Lower leg skin (tissue), 4 donors: ENCODE measurements at regions not wholly inside any gene's neighbourhood (a gene's known extent, or its start where the extent isn't known, plus 50 kb on each side); places are given as distances from the start of the nearest gene placed in this dataset.

ENCODE experiments used
- DNase-seq, 2 donors: peaks; one replicate each; pipeline ENCODE4 v3.0.0-alpha.2; 2019; ENCODE audit warnings: low spot score in 2 of 2
- H3K4me3 ChIP-seq: fragments of 200-600 bp; sonication (generic); 2 replicates; pipeline ENCODE4 v1.5.1; 2017; ENCODE audit warnings: mild to moderate bottlenecking, low read depth; ENCODE audit not compliant: poor library complexity, severe bottlenecking
- POLR2A ChIP-seq, 2 donors: fragments of 450-650 bp; IDR thresholded peaks; one replicate each; pipeline ENCODE4 v1.6.1; 2016 to 2017; ENCODE audit warnings: antibody characterized with exemption in 2 of 2, mild to moderate bottlenecking in 1 of 2, moderate library complexity in 1 of 2
- WGBS, 2 donors: methylation state at CpG; one replicate each; pipeline ENCODE4 v1.1.5; 2018; 5-methylcytosine and 5-hydroxymethylcytosine counted together
- intact Hi-C: fragments of 100-400 bp; cut with DNase I; formaldehyde crosslinking; loops from one replicate; pipeline ENCODE4 v1.15.0; 2023; ENCODE audit warnings: low total_unique reads
- TF ChIP-seq, protein P1 (sequence below), 3 donors: fragments of 450-650 bp; IDR thresholded peaks; one replicate each; pipeline ENCODE4 v1.5.1; 2016; ENCODE audit warnings: antibody characterized with exemption in 3 of 3, mild to moderate bottlenecking in 3 of 3, moderate library complexity in 2 of 3

DNA sequence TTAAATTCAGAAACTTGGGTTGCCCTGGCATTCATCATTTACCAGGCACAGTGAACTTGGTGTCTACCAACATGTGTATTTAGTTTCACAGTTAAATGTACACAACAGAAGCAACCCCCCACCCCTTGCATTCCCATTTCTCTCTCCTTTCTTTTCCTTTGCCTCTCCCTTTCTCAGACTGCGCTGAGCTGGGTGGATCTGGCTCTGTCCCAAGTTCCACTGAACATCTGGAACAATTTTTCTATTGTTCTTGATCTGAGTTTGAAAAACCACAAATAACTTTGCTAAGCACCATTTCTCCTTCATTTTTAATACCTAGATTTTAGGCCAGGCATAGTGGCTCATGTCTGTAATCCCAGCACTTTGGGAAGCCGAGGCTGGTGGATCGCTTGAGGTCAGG lies 242.2 kb downstream of the ABHD5 start:
- 34 to 45% methylated on average over 3 of the region's 3 CpGs for WGBS, 2 donors
- intact Hi-C loops, result no loop called here
- no peak overlapping the region for H3K4me3 ChIP-seq
- TF ChIP-seq, protein P1, sequence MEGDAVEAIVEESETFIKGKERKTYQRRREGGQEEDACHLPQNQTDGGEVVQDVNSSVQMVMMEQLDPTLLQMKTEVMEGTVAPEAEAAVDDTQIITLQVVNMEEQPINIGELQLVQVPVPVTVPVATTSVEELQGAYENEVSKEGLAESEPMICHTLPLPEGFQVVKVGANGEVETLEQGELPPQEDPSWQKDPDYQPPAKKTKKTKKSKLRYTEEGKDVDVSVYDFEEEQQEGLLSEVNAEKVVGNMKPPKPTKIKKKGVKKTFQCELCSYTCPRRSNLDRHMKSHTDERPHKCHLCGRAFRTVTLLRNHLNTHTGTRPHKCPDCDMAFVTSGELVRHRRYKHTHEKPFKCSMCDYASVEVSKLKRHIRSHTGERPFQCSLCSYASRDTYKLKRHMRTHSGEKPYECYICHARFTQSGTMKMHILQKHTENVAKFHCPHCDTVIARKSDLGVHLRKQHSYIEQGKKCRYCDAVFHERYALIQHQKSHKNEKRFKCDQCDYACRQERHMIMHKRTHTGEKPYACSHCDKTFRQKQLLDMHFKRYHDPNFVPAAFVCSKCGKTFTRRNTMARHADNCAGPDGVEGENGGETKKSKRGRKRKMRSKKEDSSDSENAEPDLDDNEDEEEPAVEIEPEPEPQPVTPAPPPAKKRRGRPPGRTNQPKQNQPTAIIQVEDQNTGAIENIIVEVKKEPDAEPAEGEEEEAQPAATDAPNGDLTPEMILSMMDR (IDR thresholded peaks at IDR 0.05), result no peak
- TF ChIP-seq POLR2A (IDR thresholded peaks at IDR 0.05), result no peak
- no peak for DNase-seq

DNA sequence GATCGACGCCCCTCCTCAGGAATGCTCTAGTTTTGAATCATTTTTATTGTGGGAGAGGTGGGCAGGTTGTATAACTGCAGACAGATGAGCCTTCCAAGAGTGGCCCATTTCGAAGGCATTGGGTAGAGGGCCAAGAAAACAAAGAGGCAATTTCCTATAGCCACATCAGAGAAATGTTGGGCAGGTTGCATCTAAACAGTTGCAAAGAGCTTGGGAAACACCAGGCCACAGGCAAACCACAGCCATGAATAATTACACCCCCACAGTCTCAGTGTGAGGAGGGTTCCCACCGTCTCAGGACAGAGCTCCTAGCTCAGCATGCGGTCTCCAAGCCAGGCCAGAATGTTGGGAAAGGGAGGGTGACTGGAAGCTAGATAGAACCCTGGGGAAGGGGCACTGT lies 257.3 kb downstream of the ABHD5 start:
- intact Hi-C loops, result no loop called here
- 66 to 71% methylated on average over 5 of the region's 5 CpGs for WGBS, 2 donors
- H3K4me3 ChIP-seq, result no peak overlapping the region
- TF ChIP-seq POLR2A (IDR thresholded peaks at IDR 0.05), result no peak
- TF ChIP-seq, protein P1 (IDR thresholded peaks at IDR 0.05), result no peak
- DNase-seq, result no peak

DNA sequence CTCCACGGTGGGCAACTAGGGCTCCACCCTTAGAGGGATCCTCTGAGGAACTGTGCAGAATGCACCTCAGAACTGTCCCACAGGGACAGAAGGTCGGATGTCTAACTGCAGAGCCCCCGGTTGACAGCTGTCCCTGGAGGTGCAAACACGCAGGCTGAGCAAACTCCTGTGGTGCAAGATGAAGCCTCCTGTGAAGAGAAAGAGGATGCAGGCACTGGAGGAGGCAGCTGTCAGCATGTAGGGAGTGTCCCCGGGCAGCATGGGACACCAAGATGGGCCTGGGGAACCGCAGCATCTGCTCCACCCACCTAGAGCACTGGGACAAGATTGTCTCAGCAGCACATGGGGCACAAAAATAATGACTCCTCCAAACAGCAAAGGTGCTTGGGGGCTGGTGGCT lies 258.9 kb downstream of the ABHD5 start:
- DNase-seq, result no peak
- intact Hi-C loops, result no loop called here
- TF ChIP-seq POLR2A (IDR thresholded peaks at IDR 0.05), result no peak
- TF ChIP-seq, protein P1 (IDR thresholded peaks at IDR 0.05), result no peak
- H3K4me3 ChIP-seq, result no peak overlapping the region
- 79 to 84% methylated on average over 6 of the region's 6 CpGs for WGBS, 2 donors

DNA sequence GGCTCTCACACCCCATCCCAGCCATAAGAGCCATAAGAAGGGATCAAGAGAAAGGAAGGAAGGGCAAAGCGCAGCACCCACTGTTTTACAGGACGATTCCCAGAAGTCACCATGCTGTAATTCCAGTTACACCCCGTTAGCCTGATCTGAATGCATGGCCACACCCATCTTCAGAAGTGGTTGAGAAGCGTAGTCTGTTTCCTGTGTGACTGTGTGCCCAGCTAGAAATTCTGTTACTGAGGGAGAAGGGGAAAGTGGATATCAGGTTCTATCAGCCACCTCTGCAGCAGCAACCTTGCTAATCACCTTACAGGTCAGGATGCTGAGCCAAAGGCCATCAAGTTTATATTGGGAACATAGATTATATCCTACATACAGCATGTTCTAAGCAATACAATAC lies 260.0 kb downstream of the ABHD5 start:
- intact Hi-C loops, result no loop called here
- DNase-seq, result no peak
- TF ChIP-seq POLR2A (IDR thresholded peaks at IDR 0.05), result no peak
- TF ChIP-seq, protein P1 (IDR thresholded peaks at IDR 0.05), result no peak
- H3K4me3 ChIP-seq, result no peak overlapping the region
- 47% methylated on average over 4 of the region's 4 CpGs for WGBS, 2 donors

DNA sequence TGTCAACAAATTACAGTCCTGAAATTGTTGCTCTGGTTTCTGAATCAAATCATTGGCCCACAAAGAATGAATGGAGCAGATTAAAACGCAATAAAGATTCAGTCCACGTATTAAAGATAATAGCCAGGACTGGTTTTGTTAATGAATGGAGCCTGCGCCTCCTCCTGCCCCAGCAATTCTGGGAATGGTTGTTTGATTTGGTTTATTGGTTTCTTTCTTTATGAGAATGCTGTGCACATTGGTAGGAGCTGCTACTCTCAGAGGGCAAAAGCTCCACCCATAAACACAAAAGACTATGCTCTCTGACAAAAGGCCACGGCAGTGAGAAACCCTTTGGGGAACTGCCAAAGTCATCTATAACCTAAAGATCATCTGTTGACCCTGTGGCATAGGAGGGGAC lies 261.1 kb downstream of the ABHD5 start:
- no peak overlapping the region for H3K4me3 ChIP-seq
- WGBS, 2 donors, result 84 to 85% methylated on average over 4 of the region's 4 CpGs
- no peak for DNase-seq
- TF ChIP-seq POLR2A (IDR thresholded peaks at IDR 0.05), result no peak
- TF ChIP-seq, protein P1 (IDR thresholded peaks at IDR 0.05), result no peak
- intact Hi-C loops, result no loop called here

DNA sequence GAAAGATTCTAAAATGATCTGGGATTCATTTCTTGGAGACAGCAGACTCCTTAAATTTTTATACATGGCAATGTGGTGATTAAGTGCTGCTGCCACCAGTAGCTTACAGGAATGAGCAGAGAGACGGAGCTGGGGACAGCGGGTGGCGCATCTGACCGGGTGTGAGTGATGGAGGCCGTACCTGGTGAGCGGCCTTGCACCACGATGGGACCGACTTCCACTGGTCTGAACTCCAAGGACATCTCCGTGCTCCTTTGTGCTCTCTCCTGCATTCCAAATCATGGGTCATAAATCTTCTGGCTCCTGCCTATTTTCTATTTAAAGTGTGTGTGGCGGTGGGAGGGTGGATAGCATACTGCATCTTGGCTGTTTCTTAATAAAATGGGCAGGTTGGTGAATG lies 262.6 kb downstream of the ABHD5 start:
- 77 to 79% methylated on average over 10 of the region's 10 CpGs for WGBS, 2 donors
- TF ChIP-seq POLR2A (IDR thresholded peaks at IDR 0.05), result no peak
- intact Hi-C loops, result no loop called here
- no peak for DNase-seq
- H3K4me3 ChIP-seq, result no peak overlapping the region
